BJ (cell line): ENCODE measurements at regions not wholly inside any gene's neighbourhood (a gene's known extent, or its start where the extent isn't known, plus 50 kb on each side); places are given as distances from the start of the nearest gene placed in this dataset.

Experiments
- CTCF ChIA-PET: fragments of 350-600 bp; formaldehyde crosslinking; extraction: SDS; loops from one replicate; lab custom pipeline; 2021; ENCODE audit warnings: antibody characterized with exemption, inconsistent platforms; lab: Yijun Ruan, JAX
- POLR2A ChIA-PET: fragments of 300-600 bp; sonication (Branson Sonifier 250); formaldehyde crosslinking; extraction: SDS; loops from one replicate; lab custom pipeline; 2021; ENCODE audit warnings: antibody characterized with exemption; lab: Charles Lee
- DNase-seq: peaks from one replicate; pipeline ENCODE4 v3.0.0-alpha.2; 2011; ENCODE audit warnings: low read depth
- H3K27me3 ChIP-seq: 2 replicates; pipeline ENCODE4 v1.6.0; 2011; ENCODE audit warnings: low read length; ENCODE audit not compliant: control insufficient read depth, insufficient read depth
- H3K36me3 ChIP-seq: 2 replicates; pipeline ENCODE4 v1.5.1; 2011; ENCODE audit warnings: low read length; ENCODE audit not compliant: control insufficient read depth, insufficient read depth
- H3K4me3 ChIP-seq: 2 replicates; pipeline ENCODE4 v1.5.1; 2011; ENCODE audit warnings: low read depth, mild to moderate bottlenecking, control low read depth, low read length
- TF ChIP-seq, protein P1 (sequence below): IDR thresholded peaks from 2 replicates; pipeline ENCODE4 v1.5.1; 2011; ENCODE audit warnings: low read depth, mild to moderate bottlenecking, control low read depth, inconsistent platforms, low read length, moderate library complexity; ENCODE audit not compliant: insufficient read depth

- Histone ChIP-seq H3K4me3 (no peak overlapping the region), H3K36me3 (no peaks in the 10 kb centered on the region), H3K27me3 (no peaks in the 10 kb centered on the region; the same call in 1 of the 2 replicates)
- POLR2A ChIA-PET: interaction anchor here (0.7 kb wide), 1 partner anchor 30 kb away, joined by 3 read pairs; no protein-coding TSS in a partner anchor
- TF ChIP-seq, protein P1, sequence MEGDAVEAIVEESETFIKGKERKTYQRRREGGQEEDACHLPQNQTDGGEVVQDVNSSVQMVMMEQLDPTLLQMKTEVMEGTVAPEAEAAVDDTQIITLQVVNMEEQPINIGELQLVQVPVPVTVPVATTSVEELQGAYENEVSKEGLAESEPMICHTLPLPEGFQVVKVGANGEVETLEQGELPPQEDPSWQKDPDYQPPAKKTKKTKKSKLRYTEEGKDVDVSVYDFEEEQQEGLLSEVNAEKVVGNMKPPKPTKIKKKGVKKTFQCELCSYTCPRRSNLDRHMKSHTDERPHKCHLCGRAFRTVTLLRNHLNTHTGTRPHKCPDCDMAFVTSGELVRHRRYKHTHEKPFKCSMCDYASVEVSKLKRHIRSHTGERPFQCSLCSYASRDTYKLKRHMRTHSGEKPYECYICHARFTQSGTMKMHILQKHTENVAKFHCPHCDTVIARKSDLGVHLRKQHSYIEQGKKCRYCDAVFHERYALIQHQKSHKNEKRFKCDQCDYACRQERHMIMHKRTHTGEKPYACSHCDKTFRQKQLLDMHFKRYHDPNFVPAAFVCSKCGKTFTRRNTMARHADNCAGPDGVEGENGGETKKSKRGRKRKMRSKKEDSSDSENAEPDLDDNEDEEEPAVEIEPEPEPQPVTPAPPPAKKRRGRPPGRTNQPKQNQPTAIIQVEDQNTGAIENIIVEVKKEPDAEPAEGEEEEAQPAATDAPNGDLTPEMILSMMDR: no peak
- no peak for DNase-seq
- CTCF ChIA-PET: interaction anchor here (1.3 kb wide), 1 partner anchor 13 kb away, joined by 3 read pairs; no protein-coding TSS in a partner anchor
Observed at GRCh38 chr10:34024282-34024681, 689.8 kb upstream of the NRP1 start.

- Histone ChIP-seq H3K36me3 (no peaks in the 10 kb centered on the region), H3K27me3 (no peaks in the 10 kb centered on the region), H3K4me3 (no peak overlapping the region)
- ChIA-PET CTCF (interaction anchor here (1.1 kb wide), 1 partner anchor 32 kb away, joined by 4 read pairs; no protein-coding TSS in a partner anchor), POLR2A (no interaction called here)
- TF ChIP-seq, protein P1: no peak
- no peak for DNase-seq
Observed at GRCh38 chr10:34022195-34022594, 687.7 kb upstream of the NRP1 start.

DNA sequence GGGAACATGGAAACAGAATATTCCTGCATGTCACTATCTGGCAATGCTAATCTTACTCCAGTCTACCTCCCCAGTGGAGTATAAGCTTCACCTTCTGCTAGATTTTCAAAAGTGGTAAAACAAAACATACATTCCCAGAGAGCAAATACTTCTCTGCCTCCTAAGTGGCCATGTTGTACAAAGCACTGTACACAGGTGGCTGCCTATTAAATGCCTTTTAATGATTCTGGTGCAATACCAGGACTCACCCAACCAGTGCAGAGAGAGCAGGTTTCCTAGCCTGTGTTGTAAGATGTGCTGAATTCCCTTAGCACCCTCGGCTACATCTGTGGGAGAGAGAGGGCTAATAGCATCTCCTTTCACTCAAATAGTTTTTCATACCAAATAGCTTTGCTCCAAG lies 684.3 kb upstream of the NRP1 start:
- POLR2A ChIA-PET: no interaction called here
- H3K4me3 ChIP-seq: no peak overlapping the region
- no peak for DNase-seq
- no peaks in the 10 kb centered on the region for H3K27me3 ChIP-seq
- TF ChIP-seq, protein P1: no peak
- CTCF ChIA-PET: interaction anchor here (0.6 to 2.8 kb wide), 2 partner anchors 8 to 12 kb away, joined by 3 to 14 read pairs; no protein-coding TSS in a partner anchor
- no peaks in the 10 kb centered on the region for H3K36me3 ChIP-seq

- CTCF ChIA-PET: interaction anchor here (0.6 to 2.8 kb wide), 3 partner anchors 9 to 800 kb away, joined by 3 to 14 read pairs (median 3); no protein-coding TSS in a partner anchor
- TF ChIP-seq, protein P1: no peak
- no peak overlapping the region for H3K4me3 ChIP-seq
- H3K36me3 ChIP-seq: no peaks in the 10 kb centered on the region
- H3K27me3 ChIP-seq: no peaks in the 10 kb centered on the region
- DNase-seq: no peak
- POLR2A ChIA-PET: no interaction called here
Observed at GRCh38 chr10:34018129-34018528, 683.7 kb upstream of the NRP1 start.

DNA sequence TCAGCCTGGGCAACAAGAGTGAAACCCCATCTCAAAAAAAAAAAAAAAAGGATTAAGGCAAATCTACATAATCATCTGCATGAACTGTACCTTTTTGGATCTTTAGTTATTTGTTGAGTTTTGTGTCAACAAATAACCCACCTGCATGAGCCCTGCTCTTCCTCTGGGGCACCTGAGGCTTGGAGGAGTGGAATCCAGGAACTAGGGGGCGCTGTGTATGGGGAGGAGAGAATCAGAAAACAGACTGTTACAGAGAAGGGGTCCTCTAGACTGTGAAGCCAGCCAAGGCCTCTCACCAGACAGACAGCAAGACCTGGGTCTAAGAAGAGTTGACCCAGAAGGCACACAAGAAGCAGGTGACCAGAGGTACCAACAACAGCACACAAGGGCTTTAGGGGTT lies 682.8 kb upstream of the NRP1 start:
- H3K36me3 ChIP-seq: no peaks in the 10 kb centered on the region
- no peaks in the 10 kb centered on the region for H3K27me3 ChIP-seq
- ChIA-PET POLR2A (no interaction called here), CTCF (interaction anchor here (0.6 to 2.8 kb wide), 2 partner anchors 10 to 801 kb away, joined by 3 to 14 read pairs; no protein-coding TSS in a partner anchor)
- no peak overlapping the region for H3K4me3 ChIP-seq
- TF ChIP-seq, protein P1: no peak
- no peak for DNase-seq
